GM12878 (cell line): ENCODE measurements at regions not wholly inside any gene's neighbourhood (a gene's known extent, or its start where the extent isn't known, plus 50 kb on each side); places are given as distances from the start of the nearest gene placed in this dataset.
A peak's percentile ranks its signal among the peaks of the same experiment; 100 is the strongest.

ENCODE experiments used
- ATAC-seq: fragments of 200-7000 bp; cut with Tn5 transposase; 3 replicates; pipeline ENCODE4 v1.9.1; 2020; ENCODE audit warnings: mild to moderate bottlenecking, moderate library complexity
- BruUV-seq: library from RNA; stranded (reverse); fragments of 400-500 nt; replicated peaks from 2 replicates; lab custom pipeline; 2021; lab: Mats Ljungman, UMichigan
- CTCF ChIA-PET: fragments of 300-600 bp; sonication (Branson Sonifier 250); formaldehyde crosslinking; extraction: SDS; loops from one replicate; lab custom pipeline; 2021; ENCODE audit warnings: inconsistent platforms; lab: Yijun Ruan, JAX
- POLR2A ChIA-PET: fragments of 350-600 bp; formaldehyde crosslinking; extraction: SDS; loops from one replicate; lab custom pipeline; 2021; ENCODE audit warnings: inconsistent platforms; lab: Charles Lee
- RAD21 ChIA-PET: fragments of 300-600 bp; sonication (Branson Sonifier 250); formaldehyde crosslinking; loops from one replicate; lab custom pipeline; 2023; ENCODE audit warnings: antibody characterized with exemption; ENCODE audit not compliant: unreplicated experiment; lab: Charles Lee
- SMC1A ChIA-PET: fragments of 300-600 bp; sonication (Branson Sonifier 250); formaldehyde crosslinking; loops from one replicate; lab custom pipeline; 2023; ENCODE audit not compliant: unreplicated experiment, uncharacterized antibody; lab: Charles Lee
- DNase-seq: peaks from one replicate; pipeline ENCODE4 v3.0.0-alpha.2; 2011; ENCODE audit warnings: low read depth, low spot score
- FAIRE-seq: peaks from 3 replicates; lab custom pipeline; 2011; peaks lifted over from hg19 to GRCh38; lab: Jason Lieb, UNC
- H2AFZ ChIP-seq: 2 replicates; pipeline ENCODE4 v1.6.0; 2011; ENCODE audit warnings: low read depth, low read length, control low read depth; ENCODE audit not compliant: control insufficient read depth
- H3K27ac ChIP-seq: 2 replicates; pipeline ENCODE4 v1.5.1; 2011; ENCODE audit warnings: control low read depth; ENCODE audit not compliant: control insufficient read depth, insufficient read depth
- H3K27me3 ChIP-seq, 2 experiments: replicated peaks in 1 of 2; 2 replicates each; pipeline versions ENCODE4 v1.6.0 to v1.6.1; 2011; ENCODE audit warnings: low read length in 1 of 2; ENCODE audit not compliant: control insufficient read depth in 2 of 2, insufficient read depth in 2 of 2
- H3K36me3 ChIP-seq, 2 experiments: 2 replicates each; pipeline ENCODE4 v1.5.1; 2011; ENCODE audit warnings: low read length in 1 of 2; ENCODE audit not compliant: control insufficient read depth in 2 of 2, insufficient read depth in 2 of 2
- H3K4me1 ChIP-seq: 2 replicates; pipeline ENCODE4 v1.6.1; 2011; ENCODE audit warnings: mild to moderate bottlenecking, low read length, moderate library complexity, mixed read lengths; ENCODE audit not compliant: control insufficient read depth, insufficient read depth
- H3K4me2 ChIP-seq: 2 replicates; pipeline ENCODE4 v1.6.0; 2011; ENCODE audit warnings: control low read depth; ENCODE audit not compliant: control insufficient read depth, insufficient read depth
- H3K4me3 ChIP-seq: fragments of 200-600 bp; sonication (generic); 2 replicates; pipeline ENCODE4 v1.5.1; 2016
- H3K79me2 ChIP-seq: 2 replicates; pipeline ENCODE4 v1.6.0; 2011; ENCODE audit warnings: low read length; ENCODE audit not compliant: control insufficient read depth, insufficient read depth
- H3K9ac ChIP-seq: 2 replicates; pipeline ENCODE4 v1.8.0; 2011; ENCODE audit warnings: low read length, control low read depth, mixed read lengths; ENCODE audit not compliant: control insufficient read depth, insufficient read depth
- H3K9me3 ChIP-seq: replicated peaks from 3 replicates; pipeline ENCODE4 v1.5.1; 2011; ENCODE audit warnings: mild to moderate bottlenecking, low read length; ENCODE audit not compliant: control insufficient read depth, insufficient read depth
- H4K20me1 ChIP-seq: 2 replicates; pipeline ENCODE4 v1.6.0; 2011; ENCODE audit not compliant: control insufficient read depth, insufficient read depth
- ESRRA ChIP-seq: IDR thresholded peaks from 2 replicates; pipeline ENCODE4 v1.6.1; 2012; ENCODE audit warnings: mild to moderate bottlenecking, low read length, improper control_type of control experiment
- YY1 ChIP-seq: IDR thresholded peaks from 2 replicates; pipeline ENCODE4 v1.6.1; 2011; ENCODE audit warnings: low read depth, mild to moderate bottlenecking, low read length
- ZNF592 ChIP-seq: fragments of 450-650 bp; IDR thresholded peaks from 2 replicates; pipeline ENCODE4 v1.6.1; 2017; ENCODE audit warnings: mild to moderate bottlenecking, moderate library complexity
- ZSCAN29 ChIP-seq: fragments of 450-650 bp; IDR thresholded peaks from 2 replicates; pipeline ENCODE4 v1.6.1; 2017; ENCODE audit warnings: mild to moderate bottlenecking, moderate library complexity
- WGBS: methylation state at CpG from one replicate; pipeline ENCODE4 v1.1.6; 2016; ENCODE audit warnings: low lambda C conversion rate; ENCODE audit not compliant: insufficient replicate concordance, insufficient coverage; ENCODE audit errors: missing lambda C conversion rate; 5-methylcytosine and 5-hydroxymethylcytosine counted together
- in situ Hi-C: fragments of 300-500 bp; cut with MboI; formaldehyde crosslinking; loops from 9 replicates; pipeline ENCODE4 v1.14.3; 2018; ENCODE audit warnings: mixed read lengths
- intact Hi-C: fragments of 100-400 bp; cut with micrococcal nuclease; formaldehyde crosslinking; loops from one replicate; pipeline ENCODE4 v1.14.2; 2022; ENCODE audit not compliant: unreplicated experiment

- Histone ChIP-seq H3K79me2 (no peaks in the 10 kb centered on the region), H3K36me3 (no peaks in the 10 kb centered on the region), H3K4me3 (no peak overlapping the region), H2AFZ (no peak overlapping the region), H3K4me2 (no peak overlapping the region), H3K9ac (no peak overlapping the region), H4K20me1 (no peaks in the 10 kb centered on the region), H3K9me3 (no peaks in the 10 kb centered on the region), H3K4me1 (no peaks in the 10 kb centered on the region; the same call in 1 of the 2 replicates), H3K27me3 (no peaks in the 10 kb centered on the region), H3K27ac (no peak overlapping the region)
- intact Hi-C loops (no loop called here), in situ Hi-C loops (no loop called here)
- RAD21 ChIA-PET, result interaction anchor here (1.2 to 4.3 kb wide), 3 partner anchors 15 to 22 kb away, joined by 4 to 37 read pairs (median 12); no protein-coding TSS in a partner anchor
- no peak for FAIRE-seq
- SMC1A ChIA-PET, result interaction anchor here (1.1 to 6.7 kb wide), 5 partner anchors 11 to 181 kb away, joined by 4 to 43 read pairs (median 14); no protein-coding TSS in a partner anchor
- DNase-seq, result no peak
- TF ChIP-seq YY1, result peak; percentile 56; the same call in 1 of the 2 replicates
- no peak for TF ChIP-seq ZSCAN29
- TF ChIP-seq ZNF592, result no peak
- no peak for TF ChIP-seq ESRRA
- CTCF ChIA-PET, result interaction anchor here (1.7 to 2.3 kb wide), 2 partner anchors 11 to 15 kb away, joined by 8 to 17 read pairs; no protein-coding TSS in a partner anchor
- POLR2A ChIA-PET, result interaction anchor here (2.5 kb wide), 1 partner anchor 10 kb away, joined by 6 read pairs; no protein-coding TSS in a partner anchor
- no peak for ATAC-seq
- 52% methylated on average over 10 of the region's 12 CpGs for WGBS
- BruUV-seq, result no TSS peak
Observed at GRCh38 chr5:5061836-5062235, 78.3 kb upstream of the ADAMTS16 start.
